ENCODE measurements at regions not wholly inside any gene's neighbourhood (a gene's known extent, or its start where the extent isn't known, plus 50 kb on each side); places are given as distances from the start of the nearest gene placed in this dataset.

DNA sequence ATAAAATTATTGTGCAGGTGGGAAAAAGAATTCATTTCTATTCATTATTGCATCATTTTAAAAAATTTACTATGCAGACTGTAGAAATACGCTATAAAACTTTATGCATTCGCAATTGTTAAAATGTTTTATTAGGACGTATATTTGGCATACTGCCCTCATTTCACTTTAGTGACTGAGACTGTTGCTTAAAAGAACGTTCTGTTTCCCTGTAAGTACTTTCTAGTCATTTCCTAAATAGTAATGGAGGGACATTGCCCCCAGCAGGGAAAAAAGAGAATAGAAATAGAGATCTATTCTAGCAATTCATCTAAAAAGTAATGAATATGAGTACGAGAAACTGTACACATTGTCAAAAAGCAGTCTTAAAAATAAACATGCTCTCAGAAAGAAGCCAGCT is 1295.8 kb upstream of the TENM3 start:
- no peak for DNase-seq (ENCODE audit: low spot score in 2 of 2)
- no peak overlapping the region for H3K4me3 ChIP-seq (ENCODE audit: low read depth, poor library complexity, severe bottlenecking)
- TF ChIP-seq, protein P1, sequence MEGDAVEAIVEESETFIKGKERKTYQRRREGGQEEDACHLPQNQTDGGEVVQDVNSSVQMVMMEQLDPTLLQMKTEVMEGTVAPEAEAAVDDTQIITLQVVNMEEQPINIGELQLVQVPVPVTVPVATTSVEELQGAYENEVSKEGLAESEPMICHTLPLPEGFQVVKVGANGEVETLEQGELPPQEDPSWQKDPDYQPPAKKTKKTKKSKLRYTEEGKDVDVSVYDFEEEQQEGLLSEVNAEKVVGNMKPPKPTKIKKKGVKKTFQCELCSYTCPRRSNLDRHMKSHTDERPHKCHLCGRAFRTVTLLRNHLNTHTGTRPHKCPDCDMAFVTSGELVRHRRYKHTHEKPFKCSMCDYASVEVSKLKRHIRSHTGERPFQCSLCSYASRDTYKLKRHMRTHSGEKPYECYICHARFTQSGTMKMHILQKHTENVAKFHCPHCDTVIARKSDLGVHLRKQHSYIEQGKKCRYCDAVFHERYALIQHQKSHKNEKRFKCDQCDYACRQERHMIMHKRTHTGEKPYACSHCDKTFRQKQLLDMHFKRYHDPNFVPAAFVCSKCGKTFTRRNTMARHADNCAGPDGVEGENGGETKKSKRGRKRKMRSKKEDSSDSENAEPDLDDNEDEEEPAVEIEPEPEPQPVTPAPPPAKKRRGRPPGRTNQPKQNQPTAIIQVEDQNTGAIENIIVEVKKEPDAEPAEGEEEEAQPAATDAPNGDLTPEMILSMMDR (IDR thresholded peaks at IDR 0.05): no peak
- no peak for TF ChIP-seq POLR2A (IDR thresholded peaks at IDR 0.05)
- intact Hi-C loops (cut with DNase I; ENCODE audit: low total_unique reads): no loop called here
- WGBS, 2 donors: 24 to 25% methylated on average over 5 of the region's 5 CpGs

DNA sequence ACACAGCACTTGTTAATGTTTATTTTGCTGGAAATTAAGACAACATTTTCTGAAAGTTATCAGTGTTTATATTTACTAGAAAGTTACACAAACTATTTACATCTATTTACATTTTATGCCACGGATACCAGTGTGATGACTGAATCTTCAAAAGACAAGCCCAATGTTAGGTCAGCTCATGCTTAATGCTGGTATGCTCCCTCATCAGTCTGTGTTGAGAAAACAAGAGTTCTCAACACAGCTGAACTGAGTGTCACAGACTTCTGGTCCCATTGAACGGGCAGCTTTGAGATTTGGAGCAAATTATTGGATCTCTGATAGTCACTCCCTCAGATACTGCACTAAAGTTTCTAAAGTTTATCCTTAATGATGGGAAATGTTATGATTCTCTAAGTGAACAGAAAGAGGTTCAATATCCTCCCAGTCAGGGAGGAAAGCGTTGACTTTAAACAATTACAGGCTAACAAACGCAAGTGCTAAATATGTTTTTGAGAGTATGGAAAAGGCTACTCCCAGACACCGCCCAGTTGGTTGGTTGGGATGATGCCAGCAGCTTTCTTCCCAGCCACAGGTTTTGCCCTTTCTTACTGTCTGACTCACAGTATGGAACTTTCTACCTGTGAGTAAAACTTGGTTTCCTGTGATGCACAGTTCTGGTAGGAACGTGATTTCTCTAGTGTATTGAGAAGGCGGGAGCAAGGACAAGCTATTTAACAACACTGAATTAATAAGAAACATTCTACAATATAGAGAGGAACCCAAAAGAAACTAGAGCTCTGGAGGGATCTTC is 1293.6 kb upstream of the TENM3 start:
- intact Hi-C loops (cut with DNase I; ENCODE audit: low total_unique reads): no loop called here
- no peak overlapping the region for H3K4me3 ChIP-seq (ENCODE audit: low read depth, poor library complexity, severe bottlenecking)
- DNase-seq (ENCODE audit: low spot score in 2 of 2): no peak
- 76 to 77% methylated on average over 7 of the region's 7 CpGs for WGBS, 2 donors
- TF ChIP-seq, protein P1 (IDR thresholded peaks at IDR 0.05): no peak

DNA sequence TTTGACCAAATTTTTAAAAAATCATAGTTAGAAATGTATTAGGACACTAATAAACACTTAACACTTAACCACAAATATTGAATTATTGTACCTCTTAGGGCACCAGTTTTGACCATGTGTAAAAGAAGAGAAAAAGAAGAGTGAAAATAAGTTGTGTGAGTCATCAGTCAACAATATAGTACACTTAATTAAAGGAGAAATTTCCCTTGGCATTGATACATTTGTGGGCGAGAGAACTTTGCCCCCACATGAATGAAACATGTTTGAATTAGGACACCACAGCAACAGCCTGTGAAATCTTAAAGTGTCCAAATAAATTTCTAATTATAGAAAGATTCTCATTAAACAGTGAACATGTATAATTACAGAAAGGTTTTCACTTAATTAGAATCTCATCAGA is 1292.8 kb upstream of the TENM3 start:
- no peak overlapping the region for H3K4me3 ChIP-seq (ENCODE audit: low read depth, poor library complexity, severe bottlenecking)
- no peak for TF ChIP-seq POLR2A (IDR thresholded peaks at IDR 0.05)
- no peak for DNase-seq (ENCODE audit: low spot score in 2 of 2)
- intact Hi-C loops (cut with DNase I; ENCODE audit: low total_unique reads): no loop called here
- 34 to 42% methylated on average over 1 of the region's 1 CpG for WGBS, 2 donors

DNA sequence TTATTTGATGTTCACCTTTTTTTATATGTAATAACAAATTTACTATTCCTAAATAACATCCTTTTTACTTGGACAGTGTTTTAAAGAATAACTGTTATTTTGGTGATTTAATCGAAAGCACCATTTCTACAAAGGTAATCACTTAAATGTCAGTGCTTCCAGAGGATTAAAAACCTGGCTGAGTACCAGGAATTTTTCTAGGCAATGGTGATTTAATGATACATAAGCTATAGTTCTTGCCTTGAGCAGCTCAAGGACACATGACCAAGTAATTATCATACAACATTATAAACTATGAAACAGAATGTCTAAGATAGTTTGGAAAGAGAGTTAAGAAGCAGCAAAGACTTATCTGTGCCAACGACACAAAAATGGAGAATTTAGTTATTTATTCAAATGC is 1291.9 kb upstream of the TENM3 start:
- DNase-seq (ENCODE audit: low spot score in 2 of 2): no peak
- no peak for TF ChIP-seq POLR2A (IDR thresholded peaks at IDR 0.05)
- TF ChIP-seq, protein P1 (IDR thresholded peaks at IDR 0.05): no peak
- H3K4me3 ChIP-seq (ENCODE audit: low read depth, poor library complexity, severe bottlenecking): no peak overlapping the region
- intact Hi-C loops (cut with DNase I; ENCODE audit: low total_unique reads): no loop called here
- 65 to 79% methylated on average over 2 of the region's 2 CpGs for WGBS, 2 donors

DNA sequence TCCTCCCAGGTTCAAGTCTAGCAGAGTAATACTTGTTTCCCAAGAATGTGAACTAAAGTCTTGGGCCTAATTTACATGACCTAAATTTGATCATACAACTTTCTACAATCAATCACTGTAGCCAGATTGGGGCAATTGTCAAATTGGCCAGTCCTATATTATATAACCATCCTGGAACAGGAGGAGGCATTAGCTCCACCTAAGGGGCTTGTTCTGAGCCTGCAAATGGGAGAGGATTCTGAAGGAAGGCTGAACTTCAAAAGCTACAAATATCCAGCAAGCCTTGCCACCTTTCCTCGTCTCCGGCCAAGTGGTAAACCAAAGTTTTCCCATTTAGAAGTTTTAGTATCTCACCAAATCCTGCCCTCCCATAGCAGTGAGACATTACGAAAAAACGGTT is 1289.6 kb upstream of the TENM3 start:
- intact Hi-C loops (cut with DNase I; ENCODE audit: low total_unique reads): no loop called here
- H3K4me3 ChIP-seq (ENCODE audit: low read depth, poor library complexity, severe bottlenecking): no peak overlapping the region
- WGBS, 2 donors: 88 to 89% methylated on average over 4 of the region's 4 CpGs
- TF ChIP-seq, protein P1 (IDR thresholded peaks at IDR 0.05): no peak
- no peak for TF ChIP-seq POLR2A (IDR thresholded peaks at IDR 0.05)
- no peak for DNase-seq (ENCODE audit: low spot score in 2 of 2)

DNA sequence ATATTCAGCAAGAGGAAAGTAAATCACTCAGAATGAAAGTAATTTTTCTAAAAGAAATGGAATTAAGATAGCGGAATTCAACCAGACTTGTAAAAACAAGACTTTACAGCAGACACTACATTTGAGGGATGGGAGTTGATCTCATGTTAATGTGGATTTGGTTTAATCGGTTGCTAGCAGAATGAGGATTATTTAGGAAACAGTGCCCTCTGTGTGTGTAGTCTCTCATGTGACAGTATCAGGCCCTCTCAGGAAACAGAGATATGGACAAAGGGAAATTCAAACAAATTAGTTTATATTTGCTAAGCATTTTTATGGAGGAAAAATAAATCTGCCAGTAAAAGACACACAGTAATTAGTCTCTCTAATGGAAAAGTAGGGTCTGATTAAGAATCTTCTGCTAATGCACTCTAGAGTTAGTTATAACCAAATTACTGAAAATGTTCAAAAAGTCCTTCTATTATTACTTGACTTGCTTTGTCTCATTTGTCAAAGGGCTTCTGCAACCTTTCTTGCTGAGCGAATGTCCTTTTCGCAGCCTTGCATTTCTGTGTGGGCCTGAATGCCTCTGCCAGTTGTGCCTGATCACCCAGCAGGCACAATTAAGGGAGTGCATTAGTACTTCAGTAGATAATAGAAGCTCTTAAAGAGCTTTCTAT is 1282.3 kb upstream of the TENM3 start:
- intact Hi-C loops (cut with DNase I; ENCODE audit: low total_unique reads): no loop called here
- TF ChIP-seq POLR2A (IDR thresholded peaks at IDR 0.05): no peak
- TF ChIP-seq, protein P1 (IDR thresholded peaks at IDR 0.05): no peak
- 67 to 75% methylated on average over 4 of the region's 4 CpGs for WGBS, 2 donors
- H3K4me3 ChIP-seq (ENCODE audit: low read depth, poor library complexity, severe bottlenecking): no peak overlapping the region
- DNase-seq (ENCODE audit: low spot score in 2 of 2): no peak
